NCI-H524 treated with DMSO at 0.1 percent for 48 hours (cell line): ENCODE measurements at regions not wholly inside any gene's neighbourhood (a gene's known extent, or its start where the extent isn't known, plus 50 kb on each side); places are given as distances from the start of the nearest gene placed in this dataset.

Experiments used
- DNase-seq: peaks from one replicate; lab custom pipeline; 2025; lab: John Stamatoyannopoulos, UW

GRCh38 chr1:177786176-177786745 lies 183.6 kb downstream of the SEC16B start:
- no peak for DNase-seq

GRCh38 chr1:177784936-177785335 lies 184.9 kb downstream of the SEC16B start:
- DNase-seq, result no peak

- DNase-seq, result no peak
These were observed 185.4 kb downstream of the SEC16B start for GRCh38 chr1:177784409-177784808.

DNA sequence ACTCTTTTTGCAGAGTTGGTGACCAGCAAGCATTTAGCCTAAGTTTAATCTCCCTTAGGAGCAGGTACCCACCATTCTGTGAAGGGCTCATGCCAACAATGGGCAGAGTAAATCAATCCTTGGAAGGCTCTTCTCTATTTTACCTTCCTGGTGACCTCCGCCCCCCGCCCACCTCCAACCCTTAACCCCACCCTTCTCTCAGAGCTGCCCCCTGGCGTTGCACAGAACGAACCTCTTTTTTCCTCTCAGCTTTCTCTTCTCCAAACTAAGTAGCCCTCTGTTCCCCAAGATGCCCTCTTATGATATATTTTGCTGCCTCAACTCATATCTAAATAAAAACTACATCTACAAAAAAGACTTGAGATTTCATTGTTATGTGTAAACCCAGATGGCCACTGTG lies 186.8 kb downstream of the SEC16B start:
- DNase-seq, result no peak

DNA sequence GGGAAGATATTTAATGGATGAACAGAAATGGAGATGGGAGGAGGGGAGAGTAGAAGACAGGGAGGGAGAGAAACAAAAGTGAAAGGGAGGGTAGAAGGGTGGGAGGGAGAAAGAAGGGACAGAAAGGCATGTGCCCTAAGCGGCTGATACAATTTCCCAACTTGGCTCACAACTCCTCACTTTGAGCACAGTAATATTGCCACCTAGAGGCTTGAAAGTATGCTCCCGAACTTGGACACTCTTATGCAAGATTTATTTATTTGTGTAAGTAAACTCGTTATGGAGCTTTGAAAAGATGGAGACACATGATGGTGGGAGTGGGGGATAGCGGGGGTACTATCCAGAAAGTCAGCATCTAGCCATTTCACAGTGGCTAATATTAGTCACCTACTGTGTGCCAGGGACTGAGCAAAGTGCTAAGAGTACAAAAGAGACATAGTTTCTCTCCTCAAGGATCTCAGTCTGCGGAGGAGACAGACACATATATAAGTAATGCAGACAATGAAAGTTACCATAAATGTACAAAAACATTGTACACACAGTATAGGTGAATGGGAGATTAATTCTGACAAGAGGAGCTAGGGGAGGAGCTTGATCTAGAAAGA lies 189.7 kb downstream of the SEC16B start:
- DNase-seq, result peak; percentile 3

- DNase-seq, result no peak
These were observed 190.5 kb downstream of the SEC16B start for GRCh38 chr1:177779166-177779965.

DNA sequence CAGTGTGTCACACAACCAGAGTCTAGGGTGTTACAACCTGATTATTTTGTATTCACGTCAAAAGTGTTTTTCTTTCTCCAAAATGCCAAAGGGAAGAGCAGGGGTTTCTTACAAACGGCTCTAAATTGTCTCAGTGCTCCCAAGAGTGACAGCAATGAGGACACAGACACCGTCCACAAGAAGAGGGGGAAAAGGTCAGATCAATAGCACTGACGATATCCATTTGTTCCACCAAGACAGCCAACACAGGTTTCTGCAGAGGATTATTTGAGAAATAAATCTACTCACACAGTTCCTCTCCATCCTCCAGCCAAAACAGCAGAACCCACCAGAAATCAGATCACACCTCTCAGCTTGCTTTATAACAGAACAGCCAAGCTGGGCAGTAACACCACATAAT lies 193.9 kb downstream of the SEC16B start:
- no peak for DNase-seq

- DNase-seq, result no peak
These were observed 197.4 kb downstream of the SEC16B start for GRCh38 chr1:177772386-177772960.

DNA sequence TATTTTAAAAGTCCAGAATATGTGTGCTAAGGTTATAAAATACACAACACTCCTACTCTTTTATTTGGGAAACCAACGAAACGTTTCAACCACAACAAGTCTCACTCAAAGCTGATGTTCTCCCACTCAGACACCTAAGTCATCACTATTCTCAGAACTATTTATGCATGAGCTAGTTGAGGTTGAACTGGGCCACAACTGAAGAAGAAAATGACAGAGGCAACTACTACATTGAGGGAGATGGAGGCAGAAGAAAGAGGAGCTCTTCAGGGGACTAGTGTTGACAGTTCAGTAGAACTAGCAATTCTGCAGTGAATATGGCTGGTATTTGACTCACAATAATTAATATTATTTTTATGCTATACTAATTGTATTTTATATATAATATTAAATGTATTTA lies 198.2 kb downstream of the SEC16B start:
- DNase-seq, result no peak

DNA sequence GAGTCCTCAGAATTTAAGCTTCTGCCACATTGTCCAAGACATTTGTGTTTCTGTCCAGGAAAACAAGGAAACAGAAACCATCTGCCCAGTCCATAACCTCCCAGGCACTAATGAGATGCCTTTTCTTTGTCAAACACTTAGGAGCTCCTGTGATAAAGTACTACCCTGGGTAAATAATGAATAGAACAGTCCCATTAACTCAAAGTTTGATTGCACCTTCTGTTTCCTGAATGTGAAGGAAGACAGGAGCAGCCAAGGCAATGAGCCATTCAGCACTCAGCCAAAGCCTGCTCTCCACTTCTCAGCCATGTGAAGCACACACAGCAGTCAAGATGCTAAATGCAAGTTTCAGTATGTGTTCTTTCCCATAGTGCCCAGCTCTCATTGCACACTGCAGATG lies 199.8 kb downstream of the SEC16B start:
- no peak for DNase-seq

DNA sequence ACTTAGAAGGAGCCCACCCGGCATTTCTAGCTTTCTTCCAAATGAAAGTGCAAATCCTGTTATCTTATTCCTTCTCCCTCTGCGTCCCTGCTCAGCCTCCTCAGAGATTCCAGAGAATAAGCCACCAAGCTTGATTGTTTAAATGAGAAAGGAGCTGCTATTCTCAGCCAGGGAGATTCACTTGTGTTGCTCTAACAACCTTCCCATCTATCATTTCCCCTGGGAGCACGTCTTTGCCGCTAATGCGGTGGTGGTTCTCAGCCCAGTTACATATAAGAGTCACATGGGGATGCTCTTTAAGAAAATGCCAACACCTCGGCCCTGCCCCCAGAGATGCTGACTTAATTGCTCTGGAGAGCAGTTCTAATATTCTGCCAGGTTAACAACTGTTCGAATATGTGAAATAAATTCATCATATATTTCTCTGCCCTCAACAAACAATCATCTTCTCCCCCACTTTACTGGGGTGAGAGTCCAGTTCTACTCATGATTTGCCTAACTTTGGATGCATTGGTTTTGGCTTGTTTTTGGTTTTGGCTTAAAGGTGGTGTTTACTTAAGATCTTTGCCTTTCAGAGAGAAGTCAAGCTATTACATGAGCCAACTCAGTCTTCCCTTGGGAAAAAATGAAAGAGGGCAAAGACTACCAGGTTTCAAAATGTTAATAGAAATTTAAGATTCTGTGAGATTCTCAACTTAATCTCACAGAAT lies 213.9 kb downstream of the SEC16B start:
- no peak for DNase-seq

- no peak for DNase-seq
These were observed 215.3 kb downstream of the SEC16B start for GRCh38 chr1:177754603-177755002.

DNA sequence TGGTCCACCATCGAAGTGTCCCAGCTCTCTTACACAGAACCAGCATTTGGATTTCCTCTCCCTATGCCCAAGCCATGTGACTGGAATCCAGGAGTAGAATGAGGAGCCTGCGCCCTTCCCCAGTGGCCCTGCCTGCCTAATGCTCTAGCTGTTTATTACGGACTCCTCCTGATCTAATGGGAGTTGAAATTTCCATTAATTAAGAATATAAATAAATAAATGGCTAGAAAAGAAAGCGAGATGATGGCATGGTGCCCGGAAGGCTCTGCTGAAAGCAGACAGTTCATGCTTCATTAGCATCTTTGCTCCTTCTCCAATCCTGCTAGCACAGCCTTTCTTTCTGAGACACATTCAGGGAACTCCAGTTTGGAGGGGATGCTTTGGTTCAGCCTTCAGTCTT lies 216.2 kb downstream of the SEC16B start:
- DNase-seq, result no peak

DNA sequence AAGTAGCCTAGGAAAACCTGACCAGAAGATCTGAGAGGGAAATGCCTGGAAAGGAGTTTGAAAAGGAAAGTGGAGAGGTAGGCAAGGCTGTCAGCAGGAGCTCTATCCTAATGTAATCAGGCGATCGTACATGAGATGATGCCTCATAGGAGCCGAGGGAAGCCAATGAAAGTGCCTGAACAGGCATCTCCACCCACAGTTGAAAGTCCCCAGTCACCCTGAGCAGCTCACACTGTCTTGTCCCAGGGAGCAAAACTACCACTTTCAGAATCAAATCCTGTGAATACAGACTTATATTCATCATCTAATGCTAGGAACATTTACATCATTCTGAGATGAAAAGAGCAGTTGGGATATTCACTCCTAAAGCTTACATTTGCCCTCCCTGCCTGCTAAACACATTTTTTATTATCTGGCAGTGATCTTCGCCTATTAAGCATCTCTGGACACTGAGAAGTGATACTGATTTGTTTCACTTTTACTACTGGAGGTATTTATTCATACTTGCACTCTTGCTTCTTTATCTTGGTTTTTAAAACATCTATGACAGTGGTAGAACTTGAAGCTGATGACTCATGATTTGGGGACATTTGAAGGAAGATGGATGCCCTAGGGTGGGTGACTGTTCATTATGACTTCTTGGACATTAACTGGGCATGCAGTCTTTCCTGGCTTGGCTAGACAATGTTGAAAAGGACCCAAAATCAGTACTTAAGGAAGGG lies 221.6 kb downstream of the SEC16B start:
- no peak for DNase-seq

DNA sequence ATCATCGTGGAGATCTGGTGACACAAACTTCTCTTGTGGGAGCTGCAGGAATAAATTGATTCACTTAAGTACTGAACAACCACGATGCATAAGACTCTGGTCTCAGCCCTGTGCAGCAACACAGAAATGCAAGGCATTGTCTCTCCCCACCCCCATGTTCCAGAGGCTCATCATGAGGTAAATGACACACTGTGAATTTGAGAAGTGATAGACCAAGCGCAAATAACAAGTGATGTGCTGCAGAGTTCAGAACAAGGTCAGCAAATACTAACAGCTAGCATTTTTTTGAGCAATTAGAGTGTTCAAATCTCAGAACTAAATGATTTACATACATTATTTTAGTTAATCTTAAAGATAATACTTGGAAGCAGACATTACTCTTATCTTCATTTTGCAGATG lies 223.7 kb downstream of the SEC16B start:
- DNase-seq, result no peak

DNA sequence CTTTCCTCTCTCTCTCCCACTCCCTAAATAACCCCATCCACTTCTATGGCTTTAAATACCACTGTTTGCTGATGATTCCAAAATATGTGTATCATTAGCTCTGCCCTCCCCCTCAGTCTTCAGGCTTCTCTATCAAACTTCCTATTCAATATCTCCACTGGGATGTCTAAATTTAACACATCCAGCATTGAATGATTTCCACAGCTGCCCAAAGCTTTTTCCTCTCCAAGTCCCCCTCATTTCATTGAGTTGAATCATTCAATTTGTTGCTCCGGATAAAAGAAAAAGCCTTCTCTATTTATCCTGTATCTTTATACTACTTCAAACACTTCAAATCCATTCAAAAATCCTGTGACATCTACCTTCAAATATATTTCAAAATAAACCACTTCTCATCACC lies 225.0 kb downstream of the SEC16B start:
- no peak for DNase-seq

DNA sequence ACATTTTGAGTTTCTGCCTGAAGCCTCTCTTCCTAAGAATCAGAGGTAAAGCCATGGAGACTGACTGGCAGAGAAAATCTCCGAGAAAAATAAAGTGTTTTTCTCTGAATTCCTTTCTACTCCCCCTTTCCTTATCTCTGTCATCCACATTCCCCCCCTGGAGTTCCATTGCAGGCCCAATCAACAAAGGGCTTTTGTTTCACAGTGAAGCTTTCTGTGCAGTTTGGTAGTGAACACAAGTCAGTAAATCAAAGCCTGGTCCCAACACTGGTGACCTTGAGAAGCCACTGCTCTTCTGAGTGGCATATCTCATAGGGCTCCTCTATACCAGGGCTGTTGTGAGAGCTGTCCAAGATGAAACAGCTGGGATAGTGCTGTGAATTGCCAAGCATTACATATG lies 228.4 kb downstream of the SEC16B start:
- no peak for DNase-seq

DNA sequence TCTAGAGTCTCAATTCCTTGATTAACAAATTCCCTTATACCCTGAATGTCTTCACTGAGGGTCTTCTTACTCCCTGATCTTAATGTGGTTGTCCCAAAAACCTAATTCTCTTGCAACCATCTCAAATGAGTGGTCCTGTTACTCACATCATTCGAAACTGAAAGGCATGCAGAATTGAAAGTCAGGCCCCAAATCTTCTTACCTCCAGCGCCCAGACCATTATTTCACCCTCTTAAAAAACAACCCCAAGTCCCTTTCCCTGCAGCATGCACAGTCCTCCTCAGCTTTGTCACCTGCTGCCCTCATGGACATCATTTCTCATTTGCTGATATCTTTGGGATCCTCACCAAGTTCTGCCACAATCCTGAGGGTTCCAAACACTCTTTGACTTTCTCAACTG lies 230.1 kb downstream of the SEC16B start:
- DNase-seq, result no peak

DNA sequence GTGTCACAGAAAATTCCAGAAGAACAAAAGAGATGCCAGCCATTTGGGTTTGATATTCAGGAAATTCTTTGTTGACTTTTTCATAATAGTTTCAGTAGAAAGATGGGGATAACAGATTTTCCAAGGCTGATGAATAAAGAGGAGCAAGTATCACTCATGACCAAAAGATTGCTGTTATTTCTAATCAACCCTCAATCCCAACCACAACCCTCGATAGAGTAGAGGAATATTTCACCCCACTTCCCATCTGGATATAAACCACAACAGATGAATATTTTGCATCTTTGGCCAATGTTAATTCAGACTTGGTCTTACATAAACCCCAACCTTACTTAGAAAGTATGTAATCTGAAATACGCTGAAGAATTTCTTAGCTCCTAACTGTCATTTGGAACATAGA lies 232.4 kb downstream of the SEC16B start:
- DNase-seq, result no peak

- no peak for DNase-seq
These were observed 237.7 kb downstream of the SEC16B start for GRCh38 chr1:177732178-177732577.

DNA sequence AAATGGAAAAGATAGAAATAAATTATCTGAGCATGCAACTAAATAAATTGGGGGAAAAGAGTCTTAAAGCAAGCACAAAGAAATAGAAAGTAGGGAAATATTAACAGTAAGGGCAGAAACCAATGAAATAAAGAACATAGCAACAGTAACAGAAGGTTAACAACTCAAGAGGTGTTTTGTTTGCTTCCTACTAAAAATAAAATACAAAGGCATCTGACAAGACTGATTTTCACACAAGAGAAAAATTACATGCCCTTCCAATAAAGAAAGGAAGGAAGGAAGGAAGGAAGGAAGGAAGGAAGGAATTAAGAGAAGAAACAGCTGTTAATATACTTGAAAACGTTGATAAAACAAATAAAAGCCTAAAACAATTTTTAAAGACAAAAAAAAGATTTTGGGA lies 240.2 kb downstream of the SEC16B start:
- no peak for DNase-seq

DNA sequence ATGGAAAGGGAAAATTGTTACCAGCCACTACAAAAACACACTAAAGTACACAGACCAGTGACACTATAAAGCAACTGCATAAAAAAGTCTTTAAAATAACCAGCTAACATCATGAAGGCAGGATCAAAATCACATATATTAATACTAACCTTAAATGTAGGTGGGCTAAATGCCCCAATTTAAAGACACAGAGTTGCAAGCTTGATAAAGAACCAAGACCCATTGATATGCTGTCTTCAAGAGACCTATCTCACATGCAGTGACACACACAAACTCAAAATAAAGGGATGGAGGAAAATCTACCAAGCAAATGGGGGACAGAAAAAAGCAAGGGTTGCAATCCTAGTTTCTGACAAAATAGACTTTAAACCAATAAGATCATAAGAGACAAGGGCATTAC lies 246.3 kb downstream of the SEC16B start:
- no peak for DNase-seq
